Endometrium (tissue), 2 donors: ENCODE measurements at regions not wholly inside any gene's neighbourhood (a gene's known extent, or its start where the extent isn't known, plus 50 kb on each side); places are given as distances from the start of the nearest gene placed in this dataset.
"Not testable (repeated sequence)": the region's sequence is repeated elsewhere in the genome, so short reads cannot be mapped to it uniquely, and the experiment has no call there.

ENCODE experiments used
- FAIRE-seq: peaks from 2 replicates; lab custom pipeline; 2012; peaks lifted over from hg19 to GRCh38; lab: Jason Lieb, UNC
- donor health status: control.
- donor health status: control.

DNA sequence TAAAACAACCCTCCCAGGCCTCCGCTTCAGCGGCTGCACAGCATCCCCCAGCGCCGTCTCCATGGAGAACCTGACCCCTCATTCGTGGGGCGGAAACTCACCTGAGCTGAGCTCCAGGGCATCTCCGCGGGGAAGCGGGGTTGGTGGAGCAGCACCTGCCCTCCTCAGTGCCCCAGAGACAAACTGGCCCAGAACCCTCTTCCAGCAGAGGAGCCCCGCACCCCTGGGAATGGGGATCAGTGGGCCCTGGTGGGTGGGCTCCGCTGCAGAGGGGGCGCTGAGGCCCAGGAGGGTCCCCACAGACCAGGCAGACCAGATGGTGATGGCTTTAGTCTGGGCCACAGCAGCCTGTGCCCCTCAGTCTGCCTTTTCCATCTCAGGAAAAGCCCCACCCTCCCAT lies 261.2 kb downstream of the ADGRD1 start:
- not testable (repeated sequence) for FAIRE-seq

DNA sequence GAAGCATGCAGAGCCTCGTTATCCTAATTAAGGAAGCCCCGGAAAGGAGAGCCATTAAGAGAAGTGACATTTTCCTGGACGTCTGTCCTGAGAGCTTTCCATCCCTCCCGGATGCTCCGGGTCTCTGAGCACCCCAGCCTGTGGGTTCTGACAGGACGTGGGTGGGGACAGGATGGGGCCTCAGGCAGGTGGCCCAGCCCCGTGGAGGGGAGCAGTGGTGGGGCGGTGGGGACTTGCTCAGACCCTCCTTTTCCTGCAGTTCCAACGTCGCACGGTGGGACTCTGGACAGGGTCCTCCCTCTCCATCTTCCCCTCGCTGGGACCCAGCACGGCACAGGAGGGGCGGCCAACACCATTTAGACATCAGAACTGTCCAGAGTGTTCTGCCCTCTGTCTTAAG lies 262.9 kb downstream of the ADGRD1 start:
- FAIRE-seq = not testable (repeated sequence)

DNA sequence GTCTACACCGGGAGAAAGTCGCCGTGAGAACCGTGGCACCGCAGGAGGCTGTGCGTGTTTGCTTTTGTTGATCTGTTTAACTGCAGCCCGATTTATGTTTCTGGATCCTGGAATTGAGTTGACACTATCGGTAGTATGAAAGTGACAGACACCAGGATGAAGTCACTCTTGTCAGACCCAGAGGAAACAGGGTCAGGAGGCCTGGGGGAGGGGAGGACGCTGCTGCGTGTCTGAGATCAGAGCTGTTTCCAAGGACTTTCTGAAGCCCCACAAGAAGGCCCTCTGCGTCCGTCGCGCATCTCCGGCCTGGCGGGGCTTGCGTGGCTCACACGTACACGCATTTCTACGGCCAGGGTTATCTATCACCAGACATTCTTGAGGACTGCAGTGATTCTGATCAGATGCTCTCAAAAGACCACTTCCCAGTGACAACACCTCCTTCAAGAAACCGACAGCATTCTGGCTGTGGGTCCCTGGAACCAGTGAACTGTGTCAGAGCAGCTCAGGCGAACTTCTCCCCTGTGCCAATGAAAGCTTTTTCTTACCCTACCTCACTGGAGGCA lies 263.4 kb downstream of the ADGRD1 start:
- FAIRE-seq = no peak

DNA sequence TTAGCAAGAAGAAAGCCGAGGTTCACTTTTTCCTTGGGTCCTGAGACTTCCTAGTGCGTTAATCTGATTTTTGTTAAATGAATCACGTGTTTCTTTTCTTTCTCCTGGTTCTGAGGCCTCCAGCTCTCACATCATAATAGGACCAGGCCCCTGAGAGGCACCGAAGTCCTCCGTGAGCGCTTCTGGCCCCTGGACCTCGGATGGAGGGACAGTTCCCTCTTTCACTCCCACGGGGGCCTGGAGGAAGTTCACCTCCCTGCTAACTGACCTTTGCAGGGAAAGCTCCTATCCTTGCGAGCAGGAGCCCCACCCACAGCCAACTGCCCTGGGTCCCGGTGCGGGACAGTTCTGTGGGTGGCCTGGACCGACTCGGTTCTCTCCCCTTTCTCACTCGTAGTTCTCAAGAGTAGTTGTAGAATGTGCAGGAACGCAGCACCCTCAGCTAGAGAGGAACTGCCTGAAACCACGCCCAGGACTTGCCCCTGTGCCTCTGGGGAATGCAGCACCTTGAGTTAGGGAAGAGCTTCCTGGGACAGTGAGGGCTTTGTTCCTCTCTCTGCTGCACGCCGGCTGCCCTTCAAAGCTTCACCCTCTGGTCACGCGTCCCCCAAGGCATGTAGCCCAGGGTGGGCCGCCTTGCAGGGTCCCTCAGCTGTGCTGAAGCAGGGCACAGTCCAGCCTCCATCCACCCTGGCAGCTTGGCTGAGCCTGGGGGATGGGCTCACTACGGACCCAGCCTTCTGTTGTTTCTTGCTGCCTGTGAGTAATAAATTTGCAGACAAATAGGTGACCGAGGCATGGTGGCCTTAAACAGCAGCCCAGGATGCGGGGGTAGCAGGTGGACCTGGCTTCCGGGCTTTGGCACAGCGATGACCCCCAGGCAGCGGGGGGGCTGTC lies 264.6 kb downstream of the ADGRD1 start:
- FAIRE-seq = no peak

DNA sequence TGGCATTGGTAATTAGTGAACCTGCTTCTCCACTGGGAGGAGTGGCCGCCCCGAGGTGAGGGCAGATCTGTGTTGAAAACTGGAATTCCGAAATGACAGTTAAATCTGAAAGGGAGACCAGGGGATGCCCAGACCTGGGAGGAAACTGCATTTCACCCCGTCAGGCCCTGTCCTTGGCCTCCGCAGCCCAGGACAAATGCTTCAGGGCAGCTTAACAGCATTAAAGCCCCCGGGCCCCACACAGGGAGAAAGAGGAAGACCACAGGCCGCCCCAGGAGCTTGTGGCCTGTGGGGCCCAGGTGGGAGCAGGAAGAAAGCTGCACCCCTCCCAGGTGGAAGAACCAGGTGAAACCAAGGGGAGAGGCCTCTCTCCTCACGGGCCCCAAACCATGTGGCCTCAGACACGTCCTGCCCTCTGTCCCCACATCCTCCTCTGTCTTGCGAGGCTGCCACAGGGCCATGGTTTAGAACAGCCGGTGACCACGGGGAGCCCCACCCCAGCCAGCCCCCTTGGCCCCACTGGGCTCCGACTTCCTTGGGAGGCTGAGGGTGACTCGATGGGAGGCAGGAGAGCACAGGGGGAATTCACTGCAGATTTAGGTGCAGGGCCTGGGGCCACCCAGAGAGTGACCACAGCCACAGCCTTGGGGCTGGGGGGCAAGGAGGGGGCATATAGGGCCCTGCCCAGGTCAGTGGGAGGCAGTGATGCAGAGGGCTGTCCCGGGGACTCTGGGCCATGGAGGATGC lies 265.4 kb downstream of the ADGRD1 start:
- FAIRE-seq = no peak

DNA sequence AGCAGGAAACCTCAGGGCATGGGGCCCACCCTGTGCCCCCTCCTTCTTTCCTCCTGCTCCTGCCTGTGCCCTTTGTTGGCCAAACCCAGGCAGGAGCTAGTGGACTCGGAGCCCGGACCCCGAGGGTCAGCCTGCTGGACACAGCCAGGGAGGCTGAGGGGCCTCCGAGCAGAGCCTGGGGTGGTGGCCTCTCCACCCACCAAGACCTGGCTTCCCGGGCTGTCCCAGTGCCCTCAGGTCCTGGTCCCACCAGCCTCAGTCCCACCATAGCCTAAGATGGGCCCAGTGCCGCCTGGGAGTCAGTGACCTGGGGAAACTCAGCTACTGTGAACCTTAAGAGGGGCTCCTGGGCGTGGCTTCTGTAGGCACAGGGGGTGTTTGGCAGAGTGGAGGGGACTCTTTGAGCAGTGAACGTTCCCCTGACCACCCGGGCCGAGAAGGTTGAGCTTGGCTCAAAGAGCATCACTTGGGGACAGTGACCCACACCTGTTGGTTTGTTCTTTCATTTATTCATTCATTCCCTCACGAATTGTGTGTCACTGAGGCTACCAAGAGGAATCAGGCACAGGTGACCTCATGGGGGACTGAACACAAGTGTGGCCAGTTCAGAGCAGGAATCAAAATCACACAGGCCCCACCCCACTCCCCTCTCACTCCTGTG lies 266.1 kb downstream of the ADGRD1 start:
- no peak for FAIRE-seq

DNA sequence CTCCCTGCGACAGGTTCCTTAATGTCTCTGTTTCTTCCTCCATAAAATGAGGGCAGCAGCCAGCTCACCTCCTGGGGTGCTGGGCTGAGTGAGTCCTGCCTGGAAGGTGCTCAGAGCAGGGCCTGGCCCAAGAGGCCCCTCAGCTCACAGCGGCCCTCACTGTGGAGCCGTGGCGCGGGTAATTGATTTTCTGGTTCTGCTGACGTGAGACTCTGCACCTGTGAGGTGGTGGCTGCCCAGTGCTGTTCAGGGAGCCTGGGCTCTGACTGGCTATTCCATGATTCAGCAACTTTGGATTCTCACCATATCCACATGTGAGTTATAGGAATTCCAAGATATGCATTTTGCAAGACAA lies 266.6 kb downstream of the ADGRD1 start:
- no peak for FAIRE-seq

DNA sequence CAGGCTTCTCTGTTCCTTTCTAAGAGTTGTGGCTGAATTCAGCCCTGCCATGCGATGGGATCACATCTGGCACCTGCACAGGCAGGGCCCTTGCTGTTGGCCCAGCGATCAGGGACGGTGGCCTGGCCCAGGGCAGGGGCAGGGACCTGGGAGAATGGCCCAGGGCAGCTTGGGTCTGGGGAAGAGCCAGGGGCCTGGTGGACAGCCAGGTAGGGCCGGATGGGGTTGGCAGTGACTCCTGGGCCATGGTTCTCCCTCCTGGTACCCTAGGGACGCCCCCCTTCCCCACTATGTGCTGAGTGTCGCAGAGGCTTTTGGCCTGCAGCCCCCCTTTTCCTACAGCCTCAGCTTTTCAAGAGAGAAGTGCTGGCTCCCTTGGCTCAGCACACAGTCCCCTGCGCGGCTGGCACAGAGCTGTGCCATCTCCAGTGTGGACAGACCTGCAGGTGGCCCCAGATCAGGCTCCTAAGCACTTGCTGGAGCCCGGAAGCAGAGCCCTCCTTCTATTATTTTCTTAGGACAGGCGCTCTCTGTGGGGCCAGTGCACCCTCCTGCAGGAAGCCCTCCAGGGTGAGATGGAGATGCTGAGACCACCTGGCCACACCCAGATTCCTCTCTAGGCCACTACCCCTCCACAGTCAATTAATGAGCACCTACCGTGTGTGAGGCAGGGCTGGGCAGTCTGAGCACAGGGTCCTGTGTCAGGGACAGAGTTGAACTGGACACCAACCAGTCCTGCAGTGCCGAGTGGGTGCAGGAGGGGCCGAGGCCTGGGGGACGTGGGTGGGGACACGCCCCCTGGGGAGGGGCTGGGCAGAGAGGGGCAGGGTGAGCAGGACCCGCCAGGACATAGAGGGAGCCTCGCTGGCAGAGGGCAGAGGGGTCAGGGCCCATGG lies 267.6 kb downstream of the ADGRD1 start:
- no peak for FAIRE-seq

DNA sequence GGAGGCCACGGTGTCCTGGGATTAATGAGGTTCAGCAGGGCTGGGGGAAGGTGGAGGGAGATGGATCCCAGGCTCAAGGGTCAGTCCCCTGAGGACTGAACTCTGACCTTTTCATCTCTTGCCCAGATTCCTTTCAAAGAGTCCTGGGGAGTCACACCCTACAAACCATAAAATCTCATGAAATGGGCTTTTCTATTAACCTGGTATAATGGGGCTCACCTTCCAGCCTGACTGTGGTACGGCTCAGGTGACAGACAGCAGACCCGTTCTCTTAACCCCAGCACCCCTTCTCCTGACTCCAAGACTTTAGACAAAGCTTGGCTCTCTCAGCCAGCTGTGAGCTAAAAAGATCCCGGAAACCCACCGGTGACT lies 268.2 kb downstream of the ADGRD1 start:
- no peak for FAIRE-seq

DNA sequence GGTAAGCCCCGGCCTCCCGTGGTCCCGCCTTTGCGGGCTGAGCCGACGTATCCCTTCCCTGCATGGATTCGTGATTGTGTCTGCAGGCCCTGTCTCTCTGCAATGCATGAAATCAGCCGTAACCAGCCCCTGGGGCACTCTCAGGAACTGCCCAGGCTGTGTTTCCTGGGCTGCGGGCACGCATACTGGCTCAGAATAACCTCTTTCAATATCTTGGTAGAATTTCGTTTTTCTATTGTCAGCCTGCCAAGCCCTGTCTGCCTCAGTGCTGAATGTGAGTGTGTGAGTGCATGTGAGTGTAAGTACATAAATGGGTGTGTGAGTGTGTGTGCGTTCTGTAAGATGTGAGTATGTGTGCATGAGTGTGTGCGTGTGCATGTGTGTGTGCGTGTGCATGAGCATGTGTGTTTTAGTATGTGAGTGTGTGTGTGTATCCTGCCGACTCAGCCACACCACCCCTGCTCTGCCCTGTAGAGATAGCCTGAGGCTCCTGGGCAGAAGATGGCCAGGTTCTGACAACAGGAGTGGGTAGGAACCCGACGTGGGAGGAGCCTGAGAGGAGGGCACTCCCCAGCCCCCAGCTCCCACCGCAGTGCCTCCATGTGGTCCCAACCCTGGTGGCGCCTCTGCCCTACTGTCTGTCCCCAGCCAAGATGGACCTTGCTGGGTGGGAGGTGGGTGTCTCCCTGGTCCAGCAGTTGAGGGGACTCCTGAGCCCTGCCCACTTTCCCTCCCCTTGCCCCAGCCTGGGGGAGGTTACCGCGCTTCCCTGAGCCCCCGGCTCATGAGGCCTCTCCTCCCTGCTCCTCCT lies 268.8 kb downstream of the ADGRD1 start:
- no peak for FAIRE-seq

DNA sequence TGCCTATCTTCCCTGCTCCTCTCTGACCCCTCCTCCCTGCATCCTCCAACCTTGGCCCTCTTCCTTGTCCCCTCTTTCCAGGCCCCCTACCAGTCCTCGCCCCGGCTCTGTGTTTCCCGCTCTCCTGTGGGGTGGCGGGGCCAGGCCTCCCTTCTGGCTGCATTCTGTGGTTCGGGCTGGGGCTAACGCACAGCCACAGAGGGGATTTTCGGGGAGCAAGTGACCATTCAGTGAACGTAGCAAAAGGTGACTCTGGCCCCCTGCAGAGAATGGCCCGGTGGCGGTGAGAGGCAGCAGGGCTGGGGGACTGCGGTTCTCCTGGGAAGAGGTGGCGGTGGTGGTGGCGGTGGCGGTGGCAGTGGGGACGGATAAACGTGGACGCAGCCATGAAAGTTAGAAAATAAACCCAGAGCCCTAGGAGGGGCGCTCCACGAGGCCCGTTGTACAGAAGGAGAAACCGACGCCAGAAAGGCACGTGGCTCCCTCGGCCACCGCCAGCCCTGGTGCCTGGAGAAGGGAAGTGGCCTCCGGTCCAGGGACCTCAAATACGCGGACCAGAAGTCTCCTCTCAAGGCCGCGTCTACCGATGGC lies 269.6 kb downstream of the ADGRD1 start:
- no peak for FAIRE-seq

DNA sequence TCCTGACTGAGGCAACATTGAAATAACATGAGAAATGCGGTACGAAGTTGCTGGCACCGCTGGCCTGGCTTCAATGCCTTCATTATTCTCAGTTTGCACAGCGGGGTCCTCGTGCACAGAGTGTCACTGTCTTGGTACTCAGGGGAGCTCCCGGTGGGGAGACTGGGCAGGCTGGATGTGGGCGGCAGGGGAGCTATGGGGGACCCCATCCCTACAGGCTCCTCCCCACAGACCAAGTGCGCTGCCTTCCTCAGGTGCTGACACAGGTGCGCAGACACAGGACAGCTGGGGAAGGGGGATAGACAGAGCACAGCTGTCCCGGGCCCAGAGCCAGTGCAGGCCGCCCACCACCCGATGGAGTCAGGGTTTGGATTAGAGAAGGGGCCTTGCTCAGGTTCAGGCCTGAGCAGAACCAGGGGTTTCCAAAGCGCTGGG lies 270.1 kb downstream of the ADGRD1 start:
- no peak for FAIRE-seq

DNA sequence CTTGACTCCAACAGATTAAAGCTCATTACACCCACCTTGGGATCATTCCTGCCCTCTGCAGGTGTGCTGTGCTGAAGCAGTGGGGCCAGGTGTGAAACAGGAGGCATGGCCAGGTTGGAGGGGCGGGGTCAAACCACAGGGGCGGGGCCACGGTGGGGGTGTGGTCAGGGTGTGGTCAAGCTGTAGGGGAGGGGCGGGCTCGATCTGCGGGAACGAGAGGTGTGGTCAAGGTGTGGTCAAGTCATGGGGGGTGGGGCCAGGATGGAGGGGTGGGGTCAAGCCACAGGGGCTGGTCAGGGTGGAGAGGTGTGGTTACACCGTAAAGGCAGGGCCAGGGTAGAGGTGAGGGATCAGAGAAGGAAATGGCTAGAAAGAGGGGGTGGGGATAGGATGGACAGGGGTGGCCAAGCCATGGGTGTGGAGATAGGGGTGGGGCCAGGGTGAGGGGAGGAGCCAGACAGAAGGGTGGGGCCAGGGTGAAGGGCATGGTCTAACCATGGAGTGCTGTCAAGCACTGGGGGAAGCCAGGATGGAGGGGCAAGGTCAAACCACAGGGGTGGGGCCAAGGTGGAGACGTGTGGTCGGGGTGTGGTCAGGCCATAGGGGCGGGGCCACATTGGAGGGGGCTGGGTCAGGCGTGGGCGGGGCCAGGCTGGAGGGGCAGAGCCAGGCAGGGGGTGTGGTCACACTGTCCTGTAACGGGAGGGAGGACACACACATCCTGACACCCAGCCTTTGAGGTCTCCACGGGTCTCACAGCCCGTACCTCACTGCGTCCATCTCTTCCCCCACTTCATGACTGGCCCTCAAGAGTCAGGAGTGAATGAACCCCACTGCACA lies 270.7 kb downstream of the ADGRD1 start:
- FAIRE-seq = not testable (repeated sequence)

DNA sequence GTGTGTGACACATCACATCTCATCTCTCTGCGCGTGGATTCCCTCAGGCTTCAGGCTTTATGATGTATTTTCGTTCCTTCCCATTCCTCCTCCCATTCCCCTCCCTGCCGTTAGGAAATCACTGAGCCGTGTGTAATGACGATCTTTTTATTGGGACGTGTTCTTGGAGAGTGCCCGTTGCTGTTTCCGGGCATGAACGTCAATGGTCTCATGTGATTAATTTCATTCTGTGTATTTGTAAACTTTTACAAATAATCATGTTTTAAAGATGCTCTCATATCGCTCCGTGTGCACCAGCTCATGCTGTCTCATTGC lies 271.3 kb downstream of the ADGRD1 start:
- not testable (repeated sequence) for FAIRE-seq

DNA sequence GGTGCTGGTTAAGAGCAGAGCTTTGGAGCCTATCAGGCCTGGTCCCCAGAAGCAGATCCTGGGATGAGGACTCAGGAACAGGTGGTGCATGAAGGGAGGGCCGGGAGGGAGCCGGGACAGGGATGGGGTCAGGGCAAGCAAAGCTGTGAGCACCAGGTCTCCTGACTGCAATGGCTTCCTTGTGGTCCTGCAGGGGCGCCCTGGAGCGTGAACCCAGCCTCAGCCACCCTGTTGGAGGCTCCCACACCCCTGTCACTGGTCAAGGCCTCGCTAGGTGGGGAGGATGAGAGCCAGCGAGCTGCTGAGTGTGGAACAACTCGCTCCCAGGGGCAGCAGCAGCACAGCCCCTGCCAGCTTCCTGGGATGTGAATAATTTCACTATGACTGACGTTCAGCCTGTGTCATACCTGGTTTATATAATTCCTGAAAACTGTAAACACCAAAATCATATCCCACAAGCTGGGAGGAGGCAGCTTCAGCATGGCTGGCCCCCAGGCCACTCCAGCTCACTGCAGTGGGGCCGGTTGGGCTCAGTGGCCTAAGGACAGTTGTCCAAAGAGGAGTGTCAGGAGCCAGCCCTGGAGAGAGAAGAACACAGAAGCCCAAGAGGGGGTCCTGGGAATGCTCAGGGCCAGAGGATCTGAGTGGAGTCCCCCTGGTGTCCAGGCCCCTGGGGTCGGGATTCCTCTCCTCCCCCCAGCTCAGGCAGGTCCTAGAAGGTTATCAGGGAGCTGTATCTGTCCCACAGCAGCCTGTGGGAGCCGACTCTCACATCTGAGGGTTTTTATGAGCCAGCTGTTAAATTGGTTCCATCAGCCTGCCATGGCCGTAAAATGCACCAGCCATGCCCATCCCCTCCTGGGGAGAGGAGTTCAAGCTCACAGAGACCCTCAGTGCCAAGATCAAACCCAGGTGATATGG lies 272.9 kb downstream of the ADGRD1 start:
- no peak for FAIRE-seq

DNA sequence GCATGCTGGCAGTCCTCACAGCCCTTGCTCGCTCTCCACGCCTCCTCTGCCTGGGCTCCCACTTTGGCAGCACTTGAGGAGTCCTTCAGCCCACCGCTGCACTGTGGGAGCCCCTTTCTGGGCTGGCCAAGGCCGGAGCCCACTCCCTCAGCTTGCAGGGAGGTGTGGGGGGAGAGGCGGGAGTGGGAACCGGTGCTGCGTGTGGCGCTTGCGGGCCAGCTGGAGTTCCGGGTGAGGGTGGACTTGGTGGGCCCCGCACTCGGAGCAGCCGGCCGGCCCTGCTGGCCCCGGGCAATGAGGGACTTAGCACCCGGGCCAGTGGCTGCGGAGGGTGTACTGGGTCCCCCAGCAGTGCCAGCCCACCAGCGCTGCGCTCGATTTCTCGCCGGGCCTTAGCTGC lies 273.9 kb downstream of the ADGRD1 start:
- FAIRE-seq = not testable (repeated sequence)

DNA sequence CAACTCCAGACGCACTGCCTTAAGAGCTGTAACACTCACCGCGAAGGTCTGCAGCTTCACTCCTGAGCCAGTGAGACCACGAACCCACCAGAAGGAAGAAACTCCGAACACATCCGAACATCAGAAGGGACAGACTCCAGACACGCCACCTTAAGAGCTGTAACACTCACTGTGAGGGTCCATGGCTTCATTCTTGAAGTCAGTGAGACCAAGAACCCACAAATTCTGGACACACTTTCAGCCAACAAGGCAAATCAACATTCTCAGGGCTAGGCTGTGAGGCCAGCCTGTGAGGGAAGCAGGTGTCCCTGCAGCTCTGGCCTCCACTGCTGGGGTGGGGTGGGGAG lies 275.3 kb downstream of the ADGRD1 start:
- FAIRE-seq = not testable (repeated sequence)
